H1 (cell line): ENCODE measurements at regions not wholly inside any gene's neighbourhood (a gene's known extent, or its start where the extent isn't known, plus 50 kb on each side); places are given as distances from the start of the nearest gene placed in this dataset.

Experiments
- EZH2 ChIP-seq: fragments of 200-600 bp; sonication (generic); IDR thresholded peaks from 2 replicates; pipeline ENCODE4 v1.7.1; 2012; ENCODE audit warnings: low read depth, mild to moderate bottlenecking, moderate library complexity, low read length, inconsistent platforms; ENCODE audit not compliant: severe bottlenecking
- HDAC2 ChIP-seq, 2 experiments: fragments of 300-600 bp in 1 of 2; sonication (generic) in 1 of 2; IDR thresholded peaks; 2 replicates each; pipeline ENCODE4 v1.6.1; 2011 to 2012; ENCODE audit warnings: low read depth in 2 of 2, low read length in 2 of 2, mild to moderate bottlenecking in 2 of 2, moderate library complexity in 2 of 2, borderline replicate concordance in 1 of 2, inconsistent platforms in 1 of 2
- RBBP5 ChIP-seq: IDR thresholded peaks from 2 replicates; pipeline ENCODE4 v1.7.1; 2012; ENCODE audit warnings: low read depth, mild to moderate bottlenecking, inconsistent platforms, low read length, moderate library complexity, borderline replicate concordance
- SIRT6 ChIP-seq: IDR thresholded peaks from one replicate; pipeline ENCODE4 v1.7.1; 2012; ENCODE audit warnings: low read length, inconsistent platforms
- SP2 ChIP-seq: IDR thresholded peaks from 2 replicates; pipeline ENCODE4 v1.6.1; 2012; ENCODE audit warnings: mild to moderate bottlenecking, low read length, inconsistent platforms
- ZNF274 ChIP-seq: IDR thresholded peaks from 2 replicates; pipeline ENCODE4 v1.7.0; 2012; ENCODE audit warnings: low read length, borderline replicate concordance; ENCODE audit errors: extremely low read depth
- TF ChIP-seq, protein P1 (sequence below): IDR thresholded peaks from 2 replicates; pipeline ENCODE4 v1.6.1; 2012; ENCODE audit warnings: low read length, inconsistent platforms

DNA sequence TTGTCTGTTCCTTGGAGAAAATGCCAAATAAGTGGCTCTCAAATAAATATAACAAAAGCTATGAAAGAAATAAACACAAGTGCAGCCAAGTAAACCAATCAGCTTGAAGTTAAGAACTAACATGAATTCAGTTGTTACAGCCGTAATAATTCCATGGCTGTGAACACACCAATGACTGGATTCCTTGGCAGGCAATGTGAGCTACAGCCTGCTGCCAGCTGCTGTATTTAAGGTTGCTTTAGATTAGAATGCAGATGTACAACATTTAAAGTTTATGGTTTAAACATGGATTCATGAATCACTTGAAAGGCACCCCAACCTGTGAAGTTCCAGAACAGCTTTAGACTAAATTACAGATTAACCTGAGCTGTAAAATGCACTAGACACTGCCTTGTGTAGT, 626.4 kb upstream of the SEMA6A start (continued):
- TF ChIP-seq ZNF274 (no peak), EZH2 (no peak), SIRT6 (no peak), RBBP5 (no peak), SP2 (no peak), HDAC2 (IDR thresholded peaks at IDR 0.05; ENCODE audit: borderline replicate concordance in 1 of 2, low read depth in 2 of 2, low read length in 2 of 2) (no peak)
- TF ChIP-seq, protein P1, sequence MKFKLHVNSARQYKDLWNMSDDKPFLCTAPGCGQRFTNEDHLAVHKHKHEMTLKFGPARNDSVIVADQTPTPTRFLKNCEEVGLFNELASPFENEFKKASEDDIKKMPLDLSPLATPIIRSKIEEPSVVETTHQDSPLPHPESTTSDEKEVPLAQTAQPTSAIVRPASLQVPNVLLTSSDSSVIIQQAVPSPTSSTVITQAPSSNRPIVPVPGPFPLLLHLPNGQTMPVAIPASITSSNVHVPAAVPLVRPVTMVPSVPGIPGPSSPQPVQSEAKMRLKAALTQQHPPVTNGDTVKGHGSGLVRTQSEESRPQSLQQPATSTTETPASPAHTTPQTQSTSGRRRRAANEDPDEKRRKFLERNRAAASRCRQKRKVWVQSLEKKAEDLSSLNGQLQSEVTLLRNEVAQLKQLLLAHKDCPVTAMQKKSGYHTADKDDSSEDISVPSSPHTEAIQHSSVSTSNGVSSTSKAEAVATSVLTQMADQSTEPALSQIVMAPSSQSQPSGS, result no peak
